ENCODE measurements at regions not wholly inside any gene's neighbourhood (a gene's known extent, or its start where the extent isn't known, plus 50 kb on each side); places are given as distances from the start of the nearest gene placed in this dataset.

- Histone ChIP-seq H3K79me2 (ENCODE audit: insufficient read depth, low read depth, low read length) (no peaks in the 10 kb centered on the region), H3K4me1 (ENCODE audit: insufficient read depth, low read length, poor library complexity, severe bottlenecking) (no peaks in the 10 kb centered on the region), H3K27ac (ENCODE audit: low read depth, low read length, poor library complexity, severe bottlenecking) (no peak overlapping the region), H3K4me3 (ENCODE audit: low read depth, low read length, poor library complexity, severe bottlenecking) (no peak overlapping the region), H3K36me3 (ENCODE audit: insufficient read depth, low read length) (no peaks in the 10 kb centered on the region), H4K20me1 (ENCODE audit: insufficient read depth, low read length) (no peaks in the 10 kb centered on the region), H2AFZ (ENCODE audit: low read length) (no peak overlapping the region), H3K9me3 (ENCODE audit: low read length) (no peaks in the 10 kb centered on the region), H3K4me2 (ENCODE audit: low read length) (no peak overlapping the region), H3K9me2 (ENCODE audit: insufficient read depth, low read length) (no peaks in the 10 kb centered on the region)
- intact Hi-C loops (cut with micrococcal nuclease; ENCODE audit: unreplicated experiment) = no loop called here
- no peak for TF ChIP-seq CTCF (conservative IDR thresholded peaks at IDR 0.05; ENCODE audit: low read length)
- TF ChIP-seq EZH2phosphoT487 (IDR thresholded peaks at IDR 0.05; ENCODE audit: borderline replicate concordance, low read depth, low read length) = no peak
- ChIA-PET POLR2A (no interaction called here), CTCF (ENCODE audit: unreplicated experiment) (no interaction called here)
- no TSS peak for BruUV-seq (replicated peaks)
- DNase-seq (ENCODE audit: low spot score) = no peak
Measured at GRCh38 chr17:6249732-6250131, 179.6 kb downstream of the WSCD1 start.

- H3K36me3 ChIP-seq (ENCODE audit: insufficient read depth, low read length) = no peaks in the 10 kb centered on the region
- CTCF ChIA-PET (ENCODE audit: unreplicated experiment) = no interaction called here
- no peaks in the 10 kb centered on the region for H3K9me2 ChIP-seq (ENCODE audit: insufficient read depth, low read length)
- no peak overlapping the region for H3K4me3 ChIP-seq (ENCODE audit: low read depth, low read length, poor library complexity, severe bottlenecking)
- no peak overlapping the region for H3K4me2 ChIP-seq (ENCODE audit: low read length)
- intact Hi-C loops (cut with micrococcal nuclease; ENCODE audit: unreplicated experiment) = no loop called here
- DNase-seq (ENCODE audit: low spot score) = no peak
- H3K79me2 ChIP-seq (ENCODE audit: insufficient read depth, low read depth, low read length) = no peaks in the 10 kb centered on the region
- H3K4me1 ChIP-seq (ENCODE audit: insufficient read depth, low read length, poor library complexity, severe bottlenecking) = no peaks in the 10 kb centered on the region
- POLR2A ChIA-PET = no interaction called here
- BruUV-seq (replicated peaks) = no TSS peak
- no peak overlapping the region for H3K27ac ChIP-seq (ENCODE audit: low read depth, low read length, poor library complexity, severe bottlenecking)
- no peak overlapping the region for H2AFZ ChIP-seq (ENCODE audit: low read length)
- no peak for TF ChIP-seq EZH2phosphoT487 (IDR thresholded peaks at IDR 0.05; ENCODE audit: borderline replicate concordance, low read depth, low read length)
- no peak for TF ChIP-seq CTCF (conservative IDR thresholded peaks at IDR 0.05; ENCODE audit: low read length)
- H4K20me1 ChIP-seq (ENCODE audit: insufficient read depth, low read length) = no peaks in the 10 kb centered on the region
- no peaks in the 10 kb centered on the region for H3K9me3 ChIP-seq (ENCODE audit: low read length)
Measured at GRCh38 chr17:6248061-6248460, 177.9 kb downstream of the WSCD1 start.

GRCh38 chr17:6245301-6246177 lies 175.4 kb downstream of the WSCD1 start:
- no peak overlapping the region for H3K4me3 ChIP-seq (ENCODE audit: low read depth, low read length, poor library complexity, severe bottlenecking)
- no peak overlapping the region for H2AFZ ChIP-seq (ENCODE audit: low read length)
- ChIA-PET CTCF (ENCODE audit: unreplicated experiment) (no interaction called here), POLR2A (no interaction called here)
- H3K36me3 ChIP-seq (ENCODE audit: insufficient read depth, low read length) = no peaks in the 10 kb centered on the region
- intact Hi-C loops (cut with micrococcal nuclease; ENCODE audit: unreplicated experiment) = no loop called here
- H3K79me2 ChIP-seq (ENCODE audit: insufficient read depth, low read depth, low read length) = no peaks in the 10 kb centered on the region
- no peak for DNase-seq (ENCODE audit: low spot score)
- H3K27ac ChIP-seq (ENCODE audit: low read depth, low read length, poor library complexity, severe bottlenecking) = no peak overlapping the region
- H3K4me1 ChIP-seq (ENCODE audit: insufficient read depth, low read length, poor library complexity, severe bottlenecking) = no peaks in the 10 kb centered on the region
- no peaks in the 10 kb centered on the region for H4K20me1 ChIP-seq (ENCODE audit: insufficient read depth, low read length)
- H3K9me2 ChIP-seq (ENCODE audit: insufficient read depth, low read length) = no peaks in the 10 kb centered on the region
- no peaks in the 10 kb centered on the region for H3K9me3 ChIP-seq (ENCODE audit: low read length)
- TF ChIP-seq CTCF (conservative IDR thresholded peaks at IDR 0.05; ENCODE audit: low read length) (no peak), EZH2phosphoT487 (IDR thresholded peaks at IDR 0.05; ENCODE audit: borderline replicate concordance, low read depth, low read length) (no peak)
- no TSS peak for BruUV-seq (replicated peaks)
- H3K4me2 ChIP-seq (ENCODE audit: low read length) = no peak overlapping the region

Data from OCI-LY7 (cell line).